ENCODE measurements at regions not wholly inside any gene's neighbourhood (a gene's known extent, or its start where the extent isn't known, plus 50 kb on each side); places are given as distances from the start of the nearest gene placed in this dataset.

DNA sequence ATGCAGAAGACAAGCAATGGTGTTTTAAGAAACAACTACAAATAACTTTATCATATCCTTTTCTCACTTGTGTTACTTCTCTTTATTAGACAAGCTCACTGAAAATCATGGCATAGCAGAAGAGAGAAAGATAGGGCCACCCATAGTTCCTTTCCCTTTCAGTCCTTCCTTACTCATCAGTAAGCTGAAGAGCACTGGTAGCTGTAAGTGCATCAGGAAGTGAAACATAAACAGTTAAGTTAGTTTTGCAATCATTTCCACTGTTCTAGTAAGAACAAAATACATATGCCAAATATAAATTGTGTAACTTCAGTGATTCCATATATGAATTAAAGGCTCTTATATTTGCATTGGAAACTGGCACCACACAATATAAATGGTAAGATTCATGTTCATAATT, 220.1 kb downstream of the HACE1 start:
- TF ChIP-seq POLR2AphosphoS5 (IDR thresholded peaks at IDR 0.05) (no peak), POLR2A (IDR thresholded peaks at IDR 0.05; ENCODE audit: low read depth) (no peak)
- TF ChIP-seq, protein P1, sequence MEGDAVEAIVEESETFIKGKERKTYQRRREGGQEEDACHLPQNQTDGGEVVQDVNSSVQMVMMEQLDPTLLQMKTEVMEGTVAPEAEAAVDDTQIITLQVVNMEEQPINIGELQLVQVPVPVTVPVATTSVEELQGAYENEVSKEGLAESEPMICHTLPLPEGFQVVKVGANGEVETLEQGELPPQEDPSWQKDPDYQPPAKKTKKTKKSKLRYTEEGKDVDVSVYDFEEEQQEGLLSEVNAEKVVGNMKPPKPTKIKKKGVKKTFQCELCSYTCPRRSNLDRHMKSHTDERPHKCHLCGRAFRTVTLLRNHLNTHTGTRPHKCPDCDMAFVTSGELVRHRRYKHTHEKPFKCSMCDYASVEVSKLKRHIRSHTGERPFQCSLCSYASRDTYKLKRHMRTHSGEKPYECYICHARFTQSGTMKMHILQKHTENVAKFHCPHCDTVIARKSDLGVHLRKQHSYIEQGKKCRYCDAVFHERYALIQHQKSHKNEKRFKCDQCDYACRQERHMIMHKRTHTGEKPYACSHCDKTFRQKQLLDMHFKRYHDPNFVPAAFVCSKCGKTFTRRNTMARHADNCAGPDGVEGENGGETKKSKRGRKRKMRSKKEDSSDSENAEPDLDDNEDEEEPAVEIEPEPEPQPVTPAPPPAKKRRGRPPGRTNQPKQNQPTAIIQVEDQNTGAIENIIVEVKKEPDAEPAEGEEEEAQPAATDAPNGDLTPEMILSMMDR (IDR thresholded peaks at IDR 0.05) = no peak

Data from esophagus muscularis mucosa (tissue), 3 donors.